ENCODE measurements at regions not wholly inside any gene's neighbourhood (a gene's known extent, or its start where the extent isn't known, plus 50 kb on each side); places are given as distances from the start of the nearest gene placed in this dataset.

- no peak overlapping the region for H3K4me3 ChIP-seq (replicated peaks; ENCODE audit: low read depth, low read length)
- TF ChIP-seq, protein P1, sequence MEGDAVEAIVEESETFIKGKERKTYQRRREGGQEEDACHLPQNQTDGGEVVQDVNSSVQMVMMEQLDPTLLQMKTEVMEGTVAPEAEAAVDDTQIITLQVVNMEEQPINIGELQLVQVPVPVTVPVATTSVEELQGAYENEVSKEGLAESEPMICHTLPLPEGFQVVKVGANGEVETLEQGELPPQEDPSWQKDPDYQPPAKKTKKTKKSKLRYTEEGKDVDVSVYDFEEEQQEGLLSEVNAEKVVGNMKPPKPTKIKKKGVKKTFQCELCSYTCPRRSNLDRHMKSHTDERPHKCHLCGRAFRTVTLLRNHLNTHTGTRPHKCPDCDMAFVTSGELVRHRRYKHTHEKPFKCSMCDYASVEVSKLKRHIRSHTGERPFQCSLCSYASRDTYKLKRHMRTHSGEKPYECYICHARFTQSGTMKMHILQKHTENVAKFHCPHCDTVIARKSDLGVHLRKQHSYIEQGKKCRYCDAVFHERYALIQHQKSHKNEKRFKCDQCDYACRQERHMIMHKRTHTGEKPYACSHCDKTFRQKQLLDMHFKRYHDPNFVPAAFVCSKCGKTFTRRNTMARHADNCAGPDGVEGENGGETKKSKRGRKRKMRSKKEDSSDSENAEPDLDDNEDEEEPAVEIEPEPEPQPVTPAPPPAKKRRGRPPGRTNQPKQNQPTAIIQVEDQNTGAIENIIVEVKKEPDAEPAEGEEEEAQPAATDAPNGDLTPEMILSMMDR (IDR thresholded peaks at IDR 0.05; ENCODE audit: low read depth, low read length, missing control alignments) = no peak
- no peak for DNase-seq (ENCODE audit: extremely low read depth, low read depth)
Measured at GRCh38 chrX:107565015-107565414, 63.3 kb upstream of the PRPS1 start.

DNA sequence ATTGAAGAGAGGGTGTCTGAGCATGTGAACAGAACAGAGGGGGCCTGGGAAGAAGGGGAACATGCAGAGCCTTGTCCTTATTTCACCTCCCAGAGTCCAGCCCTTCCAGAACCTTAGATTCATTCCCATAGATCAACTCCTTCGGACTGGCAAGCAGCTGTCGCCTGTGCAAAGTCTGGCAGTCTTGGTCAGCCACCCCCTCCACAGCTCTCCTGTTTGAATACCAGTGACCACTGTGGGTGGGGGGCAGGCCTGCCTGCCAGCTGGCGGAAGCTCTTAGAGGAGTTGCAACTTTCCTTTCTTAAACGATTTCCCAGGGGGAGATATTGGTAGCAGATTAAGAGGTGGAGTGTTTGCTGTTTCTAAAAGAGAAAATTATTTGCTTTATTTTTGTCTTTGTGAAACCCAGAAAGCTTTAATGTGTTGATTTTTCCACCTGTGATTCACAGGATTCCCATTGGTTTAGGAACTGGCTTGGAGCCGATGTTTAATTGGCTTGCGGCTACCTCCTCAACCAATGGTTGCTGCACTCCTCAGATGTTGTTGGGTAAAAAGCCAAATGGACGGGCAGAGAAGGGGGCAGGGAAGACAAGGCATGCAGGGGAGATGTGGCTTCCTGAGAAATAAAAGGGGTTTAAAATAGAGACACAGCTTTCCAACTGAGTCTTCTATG is 62.2 kb upstream of the PRPS1 start:
- TF ChIP-seq, protein P1 (IDR thresholded peaks at IDR 0.05; ENCODE audit: low read depth, low read length, missing control alignments) = no peak
- no peak for DNase-seq (ENCODE audit: extremely low read depth, low read depth)
- H3K4me3 ChIP-seq (replicated peaks; ENCODE audit: low read depth, low read length) = no peak overlapping the region

DNA sequence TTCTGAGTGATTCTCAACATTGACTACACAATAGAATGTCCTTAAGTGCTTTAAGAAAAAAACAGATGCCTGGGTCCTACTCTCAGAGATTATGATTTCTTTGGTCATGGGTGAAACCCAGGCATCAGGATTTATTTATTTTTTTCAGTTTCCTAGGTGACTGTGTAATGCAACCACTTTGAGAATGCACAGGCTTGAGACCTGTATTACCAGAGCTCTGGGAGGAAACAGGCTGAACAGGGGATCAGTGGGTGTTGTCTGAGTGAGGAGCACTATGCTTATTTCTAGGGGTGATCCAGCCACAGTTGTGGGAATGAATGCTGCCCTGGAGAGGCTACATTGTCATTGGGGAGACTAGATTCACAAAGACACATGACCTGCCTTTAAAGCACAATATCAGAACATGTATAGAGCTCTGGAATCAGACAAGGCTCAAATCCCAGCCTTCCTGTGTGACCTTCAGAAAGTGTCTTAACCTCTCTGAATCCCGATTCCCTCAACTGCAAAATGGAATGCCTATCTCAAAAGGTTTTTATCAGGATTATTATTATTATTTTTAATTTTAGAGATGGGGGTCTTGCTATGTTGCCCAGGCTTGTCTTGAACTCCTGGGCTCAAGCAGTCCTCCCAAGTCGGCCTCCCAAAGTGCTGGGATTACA is 61.6 kb upstream of the PRPS1 start:
- no peak for DNase-seq (ENCODE audit: extremely low read depth, low read depth)
- TF ChIP-seq, protein P1 (IDR thresholded peaks at IDR 0.05; ENCODE audit: low read depth, low read length, missing control alignments) = no peak
- H3K4me3 ChIP-seq (replicated peaks; ENCODE audit: low read depth, low read length) = no peak overlapping the region

GRCh38 chrX:107567370-107567769 is 60.9 kb upstream of the PRPS1 start:
- TF ChIP-seq, protein P1 (IDR thresholded peaks at IDR 0.05; ENCODE audit: low read depth, low read length, missing control alignments) = no peak
- no peak overlapping the region for H3K4me3 ChIP-seq (replicated peaks; ENCODE audit: low read depth, low read length)
- no peak for DNase-seq (ENCODE audit: extremely low read depth, low read depth)

GRCh38 chrX:107571296-107571998 is 56.9 kb upstream of the PRPS1 start:
- no peak for DNase-seq (ENCODE audit: extremely low read depth, low read depth)
- TF ChIP-seq, protein P1 (IDR thresholded peaks at IDR 0.05; ENCODE audit: low read depth, low read length, missing control alignments) = no peak
- H3K4me3 ChIP-seq (replicated peaks; ENCODE audit: low read depth, low read length) = no peak overlapping the region

GRCh38 chrX:107573016-107573415 is 55.3 kb upstream of the PRPS1 start:
- H3K4me3 ChIP-seq (replicated peaks; ENCODE audit: low read depth, low read length) = no peak overlapping the region
- no peak for DNase-seq (ENCODE audit: extremely low read depth, low read depth)
- TF ChIP-seq, protein P1 (IDR thresholded peaks at IDR 0.05; ENCODE audit: low read depth, low read length, missing control alignments) = no peak

Data from HFF-Myc (cell line).